K562 (cell line): ENCODE measurements at regions not wholly inside any gene's neighbourhood (a gene's known extent, or its start where the extent isn't known, plus 50 kb on each side); places are given as distances from the start of the nearest gene placed in this dataset.

ENCODE experiments used
- ATAC-seq: fragments of 200-7000 bp; cut with Tn5 transposase; 3 replicates; pipeline ENCODE4 v1.9.1; 2020; ENCODE audit warnings: moderate library complexity
- BruUV-seq: library from RNA; stranded (reverse); fragments of 400-500 nt; replicated peaks from 2 replicates; lab custom pipeline; 2021; lab: Mats Ljungman, UMichigan
- CTCF ChIA-PET: fragments of 300-600 bp; formaldehyde crosslinking; extraction: SDS; loops from one replicate; lab custom pipeline; 2021; ENCODE audit warnings: low intra/inter-chr PET ratio; lab: Yijun Ruan, JAX
- POLR2A ChIA-PET: fragments of 300-600, 350-650 bp; sonication (Branson Sonifier 250); formaldehyde crosslinking; extraction: SDS; loops from one replicate; lab custom pipeline; 2021; ENCODE audit warnings: antibody characterized with exemption, inconsistent platforms; lab: Yijun Ruan, JAX
- DNase-seq, 4 experiments: peaks; one replicate each; pipeline versions ENCODE4 v3.0.0 to v3.0.0-alpha.2; 2011 to 2018; ENCODE audit warnings: low spot score in 3 of 4, mixed read lengths in 3 of 4; ENCODE audit errors: extremely low read depth in 1 of 4
- FAIRE-seq: peaks from 2 replicates; lab custom pipeline; 2011; peaks lifted over from hg19 to GRCh38; lab: Jason Lieb, UNC
- H2AFZ ChIP-seq: 2 replicates; pipeline ENCODE4 v1.6.0; 2011; ENCODE audit warnings: low read depth, low read length, control low read depth, inconsistent platforms
- H3K27ac ChIP-seq: fragments of 200-600 bp; 3 replicates; pipeline ENCODE4 v1.8.0; 2011; ENCODE audit warnings: low read depth, mild to moderate bottlenecking, control low read depth, inconsistent platforms, low read length, moderate library complexity, mixed read lengths; ENCODE audit errors: extremely low read depth
- H3K27me3 ChIP-seq, 2 experiments: fragments of 300-600 bp in 1 of 2; 2 replicates in 1 of 2; 3 replicates in 1 of 2; pipeline versions ENCODE4 v1.6.0 to v1.8.0; 2011; ENCODE audit warnings: inconsistent platforms in 2 of 2, low read length in 2 of 2, mild to moderate bottlenecking in 1 of 2, mixed read lengths in 1 of 2, moderate library complexity in 1 of 2; ENCODE audit not compliant: control insufficient read depth in 2 of 2, insufficient read depth in 2 of 2
- H3K36me3 ChIP-seq: fragments of 300-600 bp; 3 replicates; pipeline ENCODE4 v1.8.0; 2011; ENCODE audit warnings: mild to moderate bottlenecking, low read length, inconsistent platforms; ENCODE audit not compliant: control insufficient read depth, insufficient read depth
- H3K4me1 ChIP-seq, 2 experiments: fragments of 200-600 bp in 1 of 2; replicated peaks in 1 of 2; 2 replicates in 1 of 2; 3 replicates in 1 of 2; pipeline versions ENCODE4 v1.5.1 to v1.8.0; 2011; ENCODE audit warnings: inconsistent platforms in 2 of 2, low read length in 2 of 2, mild to moderate bottlenecking in 1 of 2, mixed read lengths in 1 of 2, moderate library complexity in 1 of 2; ENCODE audit not compliant: control insufficient read depth in 2 of 2, insufficient read depth in 2 of 2
- H3K4me2 ChIP-seq: 2 replicates; pipeline ENCODE4 v1.6.1; 2011; ENCODE audit warnings: low read length, control low read depth, inconsistent platforms, mixed read lengths; ENCODE audit not compliant: insufficient read depth
- H3K4me3 ChIP-seq: fragments of 200-600 bp; sonication (generic), shearing (Covaris generic); 2 replicates; pipeline ENCODE4 v1.5.1; 2016; ENCODE audit warnings: control low read depth, inconsistent platforms
- H3K79me2 ChIP-seq: fragments of 200-600 bp; 3 replicates; pipeline ENCODE4 v1.8.0; 2011; ENCODE audit warnings: low read length, inconsistent platforms; ENCODE audit not compliant: control insufficient read depth, insufficient read depth
- H3K9ac ChIP-seq, 2 experiments: 2 replicates each; pipeline versions ENCODE4 v1.6.0 to v1.6.1; 2011; ENCODE audit warnings: low read depth in 2 of 2, low read length in 2 of 2, control low read depth in 1 of 2, inconsistent platforms in 1 of 2, mild to moderate bottlenecking in 1 of 2, mixed read lengths in 1 of 2; ENCODE audit not compliant: insufficient read depth in 1 of 2
- H3K9me1 ChIP-seq: one replicate; pipeline ENCODE4 v1.6.0; 2011; ENCODE audit warnings: inconsistent platforms, mild to moderate bottlenecking, low read length, moderate library complexity; ENCODE audit not compliant: control insufficient read depth, insufficient read depth
- H3K9me3 ChIP-seq: replicated peaks from 2 replicates; pipeline ENCODE4 v1.5.1; 2011; ENCODE audit warnings: low read depth, low read length, inconsistent platforms; ENCODE audit not compliant: control insufficient read depth, insufficient read depth
- H4K20me1 ChIP-seq: replicated peaks from 2 replicates; pipeline ENCODE4 v1.6.1; 2011; ENCODE audit warnings: low read length, inconsistent platforms, mixed read lengths; ENCODE audit not compliant: control insufficient read depth, insufficient read depth
- CREBBP ChIP-seq: IDR thresholded peaks from one replicate; pipeline ENCODE4 v1.6.1; 2012; ENCODE audit warnings: low read depth, mild to moderate bottlenecking, control low read depth, inconsistent platforms, low read length
- ELF4 ChIP-seq: fragments of 450-650 bp; formaldehyde crosslinking; IDR thresholded peaks from 2 replicates; pipeline ENCODE4 v1.4.0; 2022; ENCODE audit warnings: missing genetic modification characterization
- ESRRA ChIP-seq: fragments of 450-650 bp; IDR thresholded peaks from 2 replicates; pipeline ENCODE4 v1.6.1; 2014; ENCODE audit warnings: low read depth, mild to moderate bottlenecking, moderate library complexity, borderline replicate concordance
- KAT8 ChIP-seq: fragments of 450-650 bp; IDR thresholded peaks from 2 replicates; pipeline ENCODE4 v1.6.1; 2016; ENCODE audit warnings: low read depth, mild to moderate bottlenecking
- MIER1 ChIP-seq: fragments of 450-650 bp; IDR thresholded peaks from 2 replicates; pipeline ENCODE4 v1.6.1; 2016; ENCODE audit warnings: antibody characterized with exemption, mild to moderate bottlenecking, low read depth
- RAD51 ChIP-seq: fragments of 450-650 bp; IDR thresholded peaks from 2 replicates; pipeline ENCODE4 v1.7.1; 2016; ENCODE audit warnings: low read depth, mild to moderate bottlenecking, borderline replicate concordance
- RBM17 ChIP-seq: fragments of 200-400 bp; formaldehyde crosslinking; IDR thresholded peaks from 2 replicates; pipeline ENCODE4 v1.6.1; 2017; ENCODE audit warnings: low read depth, mild to moderate bottlenecking, low read length, borderline replicate concordance
- RFX7 ChIP-seq: fragments of 250-450 bp; sonication (Bioruptor Pico); IDR thresholded peaks from 2 replicates; pipeline ENCODE4 v1.5.1; 2021; ENCODE audit warnings: mild to moderate bottlenecking
- SNIP1 ChIP-seq: fragments of 450-650 bp; IDR thresholded peaks from 2 replicates; pipeline ENCODE4 v1.7.1; 2017; ENCODE audit warnings: low read depth, mild to moderate bottlenecking
- TBP ChIP-seq: optimal IDR thresholded peaks from 2 replicates; pipeline ENCODE3; 2011; ENCODE audit warnings: low read depth, low read length, improper control_type of control experiment
- ZNF707 ChIP-seq: fragments of 250-450 bp; sonication (Bioruptor Pico); conservative IDR thresholded peaks from 2 replicates; pipeline ENCODE4 v1.8.0; 2022; ENCODE audit warnings: inconsistent platforms, mild to moderate bottlenecking, moderate library complexity
- WGBS: fragments of 100-300 bp; shearing (Covaris generic); methylation state at CpG from one replicate; pipeline ENCODE4 v1.1.6; 2016; ENCODE audit warnings: low coverage, mixed read lengths; ENCODE audit not compliant: insufficient coverage; ENCODE audit errors: missing lambda C conversion rate; 5-methylcytosine and 5-hydroxymethylcytosine counted together
- in situ Hi-C: fragments of 300-500 bp; cut with MboI; formaldehyde crosslinking; loops from 4 replicates; pipeline ENCODE4 v1.15.0; 2018; ENCODE audit warnings: inconsistent platforms, mixed read lengths
- intact Hi-C: fragments of 100-400 bp; cut with micrococcal nuclease; formaldehyde crosslinking; loops from 2 replicates; pipeline ENCODE4 v1.14.2; 2022
- TF ChIP-seq, protein P1 (sequence below): sonication (generic); formaldehyde crosslinking; IDR thresholded peaks from 2 replicates; pipeline ENCODE4 v1.8.1; 2023; ENCODE audit warnings: mild to moderate bottlenecking, missing genetic modification reagents
- TF ChIP-seq, protein P2 (sequence below): fragments of 250-450 bp; sonication (Bioruptor Pico); IDR thresholded peaks from 2 replicates; pipeline ENCODE4 v1.8.0; 2021; ENCODE audit warnings: moderate library complexity, mild to moderate bottlenecking, inconsistent platforms
- TF ChIP-seq, protein P3 (sequence below): fragments of 450-650 bp; IDR thresholded peaks from 2 replicates; pipeline ENCODE4 v1.7.0; 2016; ENCODE audit warnings: borderline replicate concordance
- TF ChIP-seq, protein P4 (sequence below): fragments of 250-450 bp; sonication (Bioruptor Pico); IDR thresholded peaks from 2 replicates; pipeline ENCODE4 v1.4.0; 2020

DNA sequence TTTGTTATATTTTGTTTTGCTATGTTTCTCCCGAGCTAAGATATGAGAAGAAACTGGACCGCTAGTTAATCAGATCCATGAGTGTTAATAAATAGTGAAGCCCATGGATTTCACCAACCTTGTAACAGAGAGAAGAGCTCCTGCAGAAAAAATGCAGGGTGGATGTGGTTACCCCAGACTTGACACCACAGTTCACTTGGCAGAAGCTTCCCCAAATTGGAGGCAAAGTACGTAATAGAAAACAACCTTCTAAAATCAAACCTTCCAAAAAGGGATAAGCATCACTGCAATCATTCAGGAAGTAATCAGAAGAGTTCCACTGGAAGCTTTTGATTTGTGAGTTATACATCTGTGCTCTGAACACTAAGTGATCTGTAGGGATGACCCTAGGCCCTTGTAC, 267.5 kb downstream of the ACTL7B start:
- CTCF ChIA-PET: no interaction called here
- ATAC-seq: no peak
- Histone ChIP-seq H3K9me1 (no peaks in the 10 kb centered on the region), H3K27me3 (no peaks in the 10 kb centered on the region), H3K4me1 (no peaks in the 10 kb centered on the region), H3K36me3 (no peaks in the 10 kb centered on the region), H3K79me2 (no peaks in the 10 kb centered on the region), H3K9me3 (no peaks in the 10 kb centered on the region), H2AFZ (no peak overlapping the region), H4K20me1 (no peaks in the 10 kb centered on the region), H3K9ac (no peak overlapping the region), H3K4me2 (no peak overlapping the region), H3K27ac (no peak overlapping the region), H3K4me3 (no peak overlapping the region)
- DNase-seq: no peak
- POLR2A ChIA-PET: interaction anchor here (0.6 kb wide), 1 partner anchor 1018 kb away, joined by 3 read pairs; no protein-coding TSS in a partner anchor
- in situ Hi-C loops: no loop called here
- BruUV-seq: no TSS peak
- intact Hi-C loops: no loop called here
- WGBS: 0% methylated on average over 3 of the region's 3 CpGs
- no peak for FAIRE-seq
- TF ChIP-seq RBM17: no peak
- TF ChIP-seq RFX7 (CRISPR knock-in tag): no peak
- TF ChIP-seq RAD51: no peak
- no peak for TF ChIP-seq MIER1
- TF ChIP-seq, protein P1, sequence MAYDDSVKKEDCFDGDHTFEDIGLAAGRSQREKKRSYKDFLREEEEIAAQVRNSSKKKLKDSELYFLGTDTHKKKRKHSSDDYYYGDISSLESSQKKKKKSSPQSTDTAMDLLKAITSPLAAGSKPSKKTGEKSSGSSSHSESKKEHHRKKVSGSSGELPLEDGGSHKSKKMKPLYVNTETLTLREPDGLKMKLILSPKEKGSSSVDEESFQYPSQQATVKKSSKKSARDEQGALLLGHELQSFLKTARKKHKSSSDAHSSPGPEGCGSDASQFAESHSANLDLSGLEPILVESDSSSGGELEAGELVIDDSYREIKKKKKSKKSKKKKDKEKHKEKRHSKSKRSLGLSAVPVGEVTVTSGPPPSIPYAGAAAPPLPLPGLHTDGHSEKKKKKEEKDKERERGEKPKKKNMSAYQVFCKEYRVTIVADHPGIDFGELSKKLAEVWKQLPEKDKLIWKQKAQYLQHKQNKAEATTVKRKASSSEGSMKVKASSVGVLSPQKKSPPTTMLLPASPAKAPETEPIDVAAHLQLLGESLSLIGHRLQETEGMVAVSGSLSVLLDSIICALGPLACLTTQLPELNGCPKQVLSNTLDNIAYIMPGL (CRISPR knock-in tag): no peak
- no peak for TF ChIP-seq ZNF707 (CRISPR knock-in tag)
- TF ChIP-seq, protein P2, sequence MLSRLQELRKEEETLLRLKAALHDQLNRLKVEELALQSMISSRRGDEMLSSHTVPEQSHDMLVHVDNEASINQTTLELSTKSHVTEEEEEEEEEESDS (CRISPR knock-in tag): no peak
- no peak for TF ChIP-seq ELF4 (CRISPR knock-in tag)
- TF ChIP-seq, protein P3, sequence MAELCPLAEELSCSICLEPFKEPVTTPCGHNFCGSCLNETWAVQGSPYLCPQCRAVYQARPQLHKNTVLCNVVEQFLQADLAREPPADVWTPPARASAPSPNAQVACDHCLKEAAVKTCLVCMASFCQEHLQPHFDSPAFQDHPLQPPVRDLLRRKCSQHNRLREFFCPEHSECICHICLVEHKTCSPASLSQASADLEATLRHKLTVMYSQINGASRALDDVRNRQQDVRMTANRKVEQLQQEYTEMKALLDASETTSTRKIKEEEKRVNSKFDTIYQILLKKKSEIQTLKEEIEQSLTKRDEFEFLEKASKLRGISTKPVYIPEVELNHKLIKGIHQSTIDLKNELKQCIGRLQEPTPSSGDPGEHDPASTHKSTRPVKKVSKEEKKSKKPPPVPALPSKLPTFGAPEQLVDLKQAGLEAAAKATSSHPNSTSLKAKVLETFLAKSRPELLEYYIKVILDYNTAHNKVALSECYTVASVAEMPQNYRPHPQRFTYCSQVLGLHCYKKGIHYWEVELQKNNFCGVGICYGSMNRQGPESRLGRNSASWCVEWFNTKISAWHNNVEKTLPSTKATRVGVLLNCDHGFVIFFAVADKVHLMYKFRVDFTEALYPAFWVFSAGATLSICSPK: no peak
- TF ChIP-seq KAT8: no peak
- no peak for TF ChIP-seq CREBBP
- TF ChIP-seq TBP: no peak
- TF ChIP-seq, protein P4, sequence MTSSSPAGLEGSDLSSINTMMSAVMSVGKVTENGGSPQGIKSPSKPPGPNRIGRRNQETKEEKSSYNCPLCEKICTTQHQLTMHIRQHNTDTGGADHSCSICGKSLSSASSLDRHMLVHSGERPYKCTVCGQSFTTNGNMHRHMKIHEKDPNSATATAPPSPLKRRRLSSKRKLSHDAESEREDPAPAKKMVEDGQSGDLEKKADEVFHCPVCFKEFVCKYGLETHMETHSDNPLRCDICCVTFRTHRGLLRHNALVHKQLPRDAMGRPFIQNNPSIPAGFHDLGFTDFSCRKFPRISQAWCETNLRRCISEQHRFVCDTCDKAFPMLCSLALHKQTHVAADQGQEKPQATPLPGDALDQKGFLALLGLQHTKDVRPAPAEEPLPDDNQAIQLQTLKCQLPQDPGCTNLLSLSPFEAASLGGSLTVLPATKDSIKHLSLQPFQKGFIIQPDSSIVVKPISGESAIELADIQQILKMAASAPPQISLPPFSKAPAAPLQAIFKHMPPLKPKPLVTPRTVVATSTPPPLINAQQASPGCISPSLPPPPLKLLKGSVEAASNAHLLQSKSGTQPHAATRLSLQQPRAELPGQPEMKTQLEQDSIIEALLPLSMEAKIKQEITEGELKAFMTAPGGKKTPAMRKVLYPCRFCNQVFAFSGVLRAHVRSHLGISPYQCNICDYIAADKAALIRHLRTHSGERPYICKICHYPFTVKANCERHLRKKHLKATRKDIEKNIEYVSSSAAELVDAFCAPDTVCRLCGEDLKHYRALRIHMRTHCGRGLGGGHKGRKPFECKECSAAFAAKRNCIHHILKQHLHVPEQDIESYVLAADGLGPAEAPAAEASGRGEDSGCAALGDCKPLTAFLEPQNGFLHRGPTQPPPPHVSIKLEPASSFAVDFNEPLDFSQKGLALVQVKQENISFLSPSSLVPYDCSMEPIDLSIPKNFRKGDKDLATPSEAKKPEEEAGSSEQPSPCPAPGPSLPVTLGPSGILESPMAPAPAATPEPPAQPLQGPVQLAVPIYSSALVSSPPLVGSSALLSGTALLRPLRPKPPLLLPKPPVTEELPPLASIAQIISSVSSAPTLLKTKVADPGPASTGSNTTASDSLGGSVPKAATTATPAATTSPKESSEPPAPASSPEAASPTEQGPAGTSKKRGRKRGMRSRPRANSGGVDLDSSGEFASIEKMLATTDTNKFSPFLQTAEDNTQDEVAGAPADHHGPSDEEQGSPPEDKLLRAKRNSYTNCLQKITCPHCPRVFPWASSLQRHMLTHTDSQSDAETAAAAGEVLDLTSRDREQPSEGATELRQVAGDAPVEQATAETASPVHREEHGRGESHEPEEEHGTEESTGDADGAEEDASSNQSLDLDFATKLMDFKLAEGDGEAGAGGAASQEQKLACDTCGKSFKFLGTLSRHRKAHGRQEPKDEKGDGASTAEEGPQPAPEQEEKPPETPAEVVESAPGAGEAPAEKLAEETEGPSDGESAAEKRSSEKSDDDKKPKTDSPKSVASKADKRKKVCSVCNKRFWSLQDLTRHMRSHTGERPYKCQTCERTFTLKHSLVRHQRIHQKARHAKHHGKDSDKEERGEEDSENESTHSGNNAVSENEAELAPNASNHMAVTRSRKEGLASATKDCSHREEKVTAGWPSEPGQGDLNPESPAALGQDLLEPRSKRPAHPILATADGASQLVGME (CRISPR knock-in tag): no peak
- no peak for TF ChIP-seq SNIP1
- no peak for TF ChIP-seq ESRRA
